ENCODE measurements at regions not wholly inside any gene's neighbourhood (a gene's known extent, or its start where the extent isn't known, plus 50 kb on each side); places are given as distances from the start of the nearest gene placed in this dataset.

- no peak for DNase-seq (ENCODE audit: low read depth)
- TF ChIP-seq, protein P1, sequence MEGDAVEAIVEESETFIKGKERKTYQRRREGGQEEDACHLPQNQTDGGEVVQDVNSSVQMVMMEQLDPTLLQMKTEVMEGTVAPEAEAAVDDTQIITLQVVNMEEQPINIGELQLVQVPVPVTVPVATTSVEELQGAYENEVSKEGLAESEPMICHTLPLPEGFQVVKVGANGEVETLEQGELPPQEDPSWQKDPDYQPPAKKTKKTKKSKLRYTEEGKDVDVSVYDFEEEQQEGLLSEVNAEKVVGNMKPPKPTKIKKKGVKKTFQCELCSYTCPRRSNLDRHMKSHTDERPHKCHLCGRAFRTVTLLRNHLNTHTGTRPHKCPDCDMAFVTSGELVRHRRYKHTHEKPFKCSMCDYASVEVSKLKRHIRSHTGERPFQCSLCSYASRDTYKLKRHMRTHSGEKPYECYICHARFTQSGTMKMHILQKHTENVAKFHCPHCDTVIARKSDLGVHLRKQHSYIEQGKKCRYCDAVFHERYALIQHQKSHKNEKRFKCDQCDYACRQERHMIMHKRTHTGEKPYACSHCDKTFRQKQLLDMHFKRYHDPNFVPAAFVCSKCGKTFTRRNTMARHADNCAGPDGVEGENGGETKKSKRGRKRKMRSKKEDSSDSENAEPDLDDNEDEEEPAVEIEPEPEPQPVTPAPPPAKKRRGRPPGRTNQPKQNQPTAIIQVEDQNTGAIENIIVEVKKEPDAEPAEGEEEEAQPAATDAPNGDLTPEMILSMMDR (conservative IDR thresholded peaks at IDR 0.05; ENCODE audit: control insufficient read depth, insufficient read depth, low read depth, low read length) = no peak
These were observed 170.5 kb downstream of the NDUFA10 start for GRCh38 chr2:239854596-239854995.

GRCh38 chr2:239853706-239854327, 171.3 kb downstream of the NDUFA10 start:
- H3K4me3 ChIP-seq (ENCODE audit: control insufficient read depth, low read depth, low read length) = no peak overlapping the region
- no peak for DNase-seq (ENCODE audit: low read depth)

More at GRCh38 chr2:239854596-239854995, 170.5 kb downstream of the NDUFA10 start:
- no peak overlapping the region for H3K4me3 ChIP-seq (ENCODE audit: control insufficient read depth, low read depth, low read length)

GRCh38 chr2:239853121-239853520, 172.0 kb downstream of the NDUFA10 start:
- H3K4me3 ChIP-seq (ENCODE audit: control insufficient read depth, low read depth, low read length) = no peak overlapping the region
- TF ChIP-seq, protein P1 (conservative IDR thresholded peaks at IDR 0.05; ENCODE audit: control insufficient read depth, insufficient read depth, low read depth, low read length) = no peak
- DNase-seq (ENCODE audit: low read depth) = no peak

More at GRCh38 chr2:239853706-239854327, 171.3 kb downstream of the NDUFA10 start:
- TF ChIP-seq, protein P1 (conservative IDR thresholded peaks at IDR 0.05; ENCODE audit: control insufficient read depth, insufficient read depth, low read depth, low read length) = no peak

DNA sequence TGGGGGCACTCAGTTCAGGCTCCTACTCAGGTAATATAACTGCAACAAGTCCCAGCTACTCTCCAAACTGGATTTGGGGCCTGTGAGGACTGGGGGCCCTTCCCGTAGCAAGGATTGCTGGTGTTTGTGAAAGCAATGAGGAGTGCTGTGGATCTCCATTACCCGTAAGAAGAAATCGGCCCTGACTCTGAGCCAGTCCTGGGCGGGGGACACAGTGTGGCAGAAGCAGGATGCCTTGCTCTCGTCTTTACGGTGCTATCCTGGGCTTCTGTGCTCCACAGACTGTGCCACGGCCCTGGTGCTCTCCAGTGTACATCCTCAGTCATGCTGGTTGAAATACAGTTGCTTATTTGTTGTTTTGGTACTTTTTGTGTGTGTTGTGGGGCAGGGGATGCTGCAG, 172.9 kb downstream of the NDUFA10 start:
- TF ChIP-seq, protein P1 (conservative IDR thresholded peaks at IDR 0.05; ENCODE audit: control insufficient read depth, insufficient read depth, low read depth, low read length) = no peak
- no peak overlapping the region for H3K4me3 ChIP-seq (ENCODE audit: control insufficient read depth, low read depth, low read length)
- DNase-seq (ENCODE audit: low read depth) = no peak

- no peak for DNase-seq (ENCODE audit: low read depth)
- no peak overlapping the region for H3K4me3 ChIP-seq (ENCODE audit: control insufficient read depth, low read depth, low read length)
- TF ChIP-seq, protein P1 (conservative IDR thresholded peaks at IDR 0.05; ENCODE audit: control insufficient read depth, insufficient read depth, low read depth, low read length) = no peak
These were observed 178.1 kb downstream of the NDUFA10 start for GRCh38 chr2:239846789-239847676.

GRCh38 chr2:239845968-239846367, 179.2 kb downstream of the NDUFA10 start:
- no peak overlapping the region for H3K4me3 ChIP-seq (ENCODE audit: control insufficient read depth, low read depth, low read length)
- DNase-seq (ENCODE audit: low read depth) = no peak
- TF ChIP-seq, protein P1 (conservative IDR thresholded peaks at IDR 0.05; ENCODE audit: control insufficient read depth, insufficient read depth, low read depth, low read length) = no peak
